ENCODE measurements at regions not wholly inside any gene's neighbourhood (a gene's known extent, or its start where the extent isn't known, plus 50 kb on each side); places are given as distances from the start of the nearest gene placed in this dataset.

GRCh38 chr1:112770724-112771123 lies 55.6 kb upstream of the PPM1J start:
- H3K9me3 ChIP-seq (ENCODE audit: control insufficient read depth, low read length), result no peaks in the 10 kb centered on the region
- H2AFZ ChIP-seq (ENCODE audit: low read depth, low read length), result no peak overlapping the region
- no peak overlapping the region for H3K18ac ChIP-seq (ENCODE audit: low read depth in 1 of 2, low read length in 2 of 2)
- no peaks in the 10 kb centered on the region for H3K4me1 ChIP-seq (ENCODE audit: control insufficient read depth, insufficient read depth, low read depth, low read length)
- no peak overlapping the region for H3K4ac ChIP-seq (ENCODE audit: low read depth in 1 of 2, low read length in 2 of 2)
- no peak overlapping the region for H3K9ac ChIP-seq (ENCODE audit: low read length)
- no peak overlapping the region for H2AK5ac ChIP-seq (ENCODE audit: low read length, severe bottlenecking)
- H3K23ac ChIP-seq (ENCODE audit: low read length in 2 of 2), result no peak overlapping the region
- no peak overlapping the region for H2BK15ac ChIP-seq (ENCODE audit: low read depth, poor library complexity, severe bottlenecking)
- no peak overlapping the region for H3K27ac ChIP-seq (ENCODE audit: low read length, poor library complexity, severe bottlenecking)
- H3K27me3 ChIP-seq (ENCODE audit: control insufficient read depth in 1 of 2, insufficient read depth in 1 of 2, low read length in 2 of 2), result peaks cover 4 to 17% of the 10 kb centered on the region in 2 experiments
- no peak overlapping the region for H3K4me3 ChIP-seq (ENCODE audit: insufficient read depth in 1 of 2, low read depth in 1 of 2, low read length in 2 of 2)
- H3K79me1 ChIP-seq (replicated peaks; ENCODE audit: low read length, poor library complexity, severe bottlenecking), result no peaks in the 10 kb centered on the region
- no peak overlapping the region for H2BK5ac ChIP-seq (ENCODE audit: low read depth, low read length, poor library complexity, severe bottlenecking)
- no peak overlapping the region for H3K14ac ChIP-seq (ENCODE audit: low read length in 2 of 2)
- H4K8ac ChIP-seq (ENCODE audit: low read length), result no peak overlapping the region
- no peak overlapping the region for H3K4me2 ChIP-seq (ENCODE audit: low read length, poor library complexity, severe bottlenecking)
- DNase-seq, result no peak
- H2BK120ac ChIP-seq (ENCODE audit: low read depth, low read length), result no peak overlapping the region
- H2BK12ac ChIP-seq (ENCODE audit: low read length in 2 of 2), result no peak overlapping the region
- no peak overlapping the region for H4K91ac ChIP-seq (ENCODE audit: low read length)
- H3K36me3 ChIP-seq (ENCODE audit: control insufficient read depth in 1 of 2, insufficient read depth in 2 of 2, low read depth in 1 of 2, low read length in 2 of 2), result no peaks in the 10 kb centered on the region
- 75% methylated on average over 1 of the region's 4 CpGs for WGBS

GRCh38 chr1:112769611-112770010 lies 54.5 kb upstream of the PPM1J start:
- Histone ChIP-seq H3K4ac (ENCODE audit: low read depth in 1 of 2, low read length in 2 of 2) (no peak overlapping the region), H3K9me3 (ENCODE audit: control insufficient read depth, low read length) (no peaks in the 10 kb centered on the region), H3K79me1 (replicated peaks; ENCODE audit: low read length, poor library complexity, severe bottlenecking) (no peaks in the 10 kb centered on the region)

DNA sequence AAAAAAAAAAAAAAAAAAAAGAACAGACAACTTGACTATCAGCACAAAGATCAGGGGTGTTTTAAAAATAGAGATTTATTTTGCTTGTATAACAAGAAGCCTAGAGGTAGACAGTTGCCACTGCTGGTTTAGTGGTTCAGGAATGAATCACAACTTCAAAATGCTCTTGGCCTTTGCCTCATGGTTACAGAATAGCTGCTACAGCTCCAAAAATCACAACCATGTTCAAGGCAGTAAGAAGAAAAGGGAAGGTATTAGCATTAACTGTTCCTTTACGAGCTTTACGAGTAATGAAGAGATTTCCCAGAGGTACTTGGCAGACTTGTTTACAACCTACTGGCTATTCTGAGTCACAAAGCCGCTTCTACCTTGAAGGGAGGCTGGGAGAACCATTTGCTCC lies 52.5 kb upstream of the PPM1J start:
- Histone ChIP-seq H3K9ac (ENCODE audit: low read length) (no peak overlapping the region), H3K4ac (ENCODE audit: low read depth in 1 of 2, low read length in 2 of 2) (no peak overlapping the region), H2BK15ac (ENCODE audit: low read depth, poor library complexity, severe bottlenecking) (no peak overlapping the region), H3K4me3 (ENCODE audit: insufficient read depth in 1 of 2, low read depth in 1 of 2, low read length in 2 of 2) (no peak overlapping the region), H3K79me1 (replicated peaks; ENCODE audit: low read length, poor library complexity, severe bottlenecking) (no peaks in the 10 kb centered on the region), H3K18ac (ENCODE audit: low read depth in 1 of 2, low read length in 2 of 2) (no peak overlapping the region), H2BK120ac (ENCODE audit: low read depth, low read length) (no peak overlapping the region), H3K23ac (ENCODE audit: low read length in 2 of 2) (no peak overlapping the region), H2BK12ac (ENCODE audit: low read length in 2 of 2) (no peak overlapping the region), H3K4me1 (ENCODE audit: control insufficient read depth, insufficient read depth, low read depth, low read length) (peaks cover 2% of the 10 kb centered on the region), H2AK5ac (ENCODE audit: low read length, severe bottlenecking) (no peak overlapping the region), H3K9me3 (ENCODE audit: control insufficient read depth, low read length) (no peaks in the 10 kb centered on the region), H2BK5ac (ENCODE audit: low read depth, low read length, poor library complexity, severe bottlenecking) (no peak overlapping the region), H4K91ac (ENCODE audit: low read length) (no peak overlapping the region), H2AFZ (ENCODE audit: low read depth, low read length) (no peak overlapping the region), H3K27ac (ENCODE audit: low read length, poor library complexity, severe bottlenecking) (no peak overlapping the region), H3K36me3 (ENCODE audit: control insufficient read depth in 1 of 2, insufficient read depth in 2 of 2, low read depth in 1 of 2, low read length in 2 of 2) (no peaks in the 10 kb centered on the region), H3K4me2 (ENCODE audit: low read length, poor library complexity, severe bottlenecking) (no peak overlapping the region), H4K8ac (ENCODE audit: low read length) (no peak overlapping the region), H3K14ac (ENCODE audit: low read length in 2 of 2) (no peak overlapping the region), H3K27me3 (ENCODE audit: control insufficient read depth in 1 of 2, insufficient read depth in 1 of 2, low read length in 2 of 2) (peaks cover 2 to 13% of the 10 kb centered on the region in 2 experiments)
- 82% methylated on average over 3 of the region's 3 CpGs for WGBS
- DNase-seq, result no peak

More at GRCh38 chr1:112769611-112770010, 54.5 kb upstream of the PPM1J start:
- no peak overlapping the region for H2BK12ac ChIP-seq (ENCODE audit: low read length in 2 of 2)
- DNase-seq, result no peak
- no peak overlapping the region for H3K9ac ChIP-seq (ENCODE audit: low read length)
- no peak overlapping the region for H2BK120ac ChIP-seq (ENCODE audit: low read depth, low read length)
- H3K18ac ChIP-seq (ENCODE audit: low read depth in 1 of 2, low read length in 2 of 2), result no peak overlapping the region
- H3K27me3 ChIP-seq (ENCODE audit: control insufficient read depth in 1 of 2, insufficient read depth in 1 of 2, low read length in 2 of 2), result peaks cover 4 to 17% of the 10 kb centered on the region in 2 experiments
- no peak overlapping the region for H2AFZ ChIP-seq (ENCODE audit: low read depth, low read length)
- no peak overlapping the region for H3K23ac ChIP-seq (ENCODE audit: low read length in 2 of 2)
- no peak overlapping the region for H2BK15ac ChIP-seq (ENCODE audit: low read depth, poor library complexity, severe bottlenecking)
- no peak overlapping the region for H3K27ac ChIP-seq (ENCODE audit: low read length, poor library complexity, severe bottlenecking)
- H3K4me2 ChIP-seq (ENCODE audit: low read length, poor library complexity, severe bottlenecking), result no peak overlapping the region
- H3K36me3 ChIP-seq (ENCODE audit: control insufficient read depth in 1 of 2, insufficient read depth in 2 of 2, low read depth in 1 of 2, low read length in 2 of 2), result no peaks in the 10 kb centered on the region
- H2BK5ac ChIP-seq (ENCODE audit: low read depth, low read length, poor library complexity, severe bottlenecking), result no peak overlapping the region
- H2AK5ac ChIP-seq (ENCODE audit: low read length, severe bottlenecking), result no peak overlapping the region
- WGBS, result 60% methylated on average over 3 of the region's 4 CpGs
- H3K4me1 ChIP-seq (ENCODE audit: control insufficient read depth, insufficient read depth, low read depth, low read length), result no peaks in the 10 kb centered on the region
- H3K14ac ChIP-seq (ENCODE audit: low read length in 2 of 2), result no peak overlapping the region
- H4K8ac ChIP-seq (ENCODE audit: low read length), result no peak overlapping the region
- no peak overlapping the region for H4K91ac ChIP-seq (ENCODE audit: low read length)
- no peak overlapping the region for H3K4me3 ChIP-seq (ENCODE audit: insufficient read depth in 1 of 2, low read depth in 1 of 2, low read length in 2 of 2)
